Coronary artery (tissue), 2 donors: ENCODE measurements at regions not wholly inside any gene's neighbourhood (a gene's known extent, or its start where the extent isn't known, plus 50 kb on each side); places are given as distances from the start of the nearest gene placed in this dataset.
"Not testable (repeated sequence)": the region's sequence is repeated elsewhere in the genome, so short reads cannot be mapped to it uniquely, and the experiment has no call there.

Experiments
- DNase-seq: peaks from one replicate; pipeline ENCODE4 v3.0.0-alpha.2; 2017; ENCODE audit warnings: low spot score
- H3K27ac ChIP-seq, 2 donors: fragments of 200-600 bp; sonication (generic); one replicate each; pipeline ENCODE4 v1.5.1; 2016 to 2019
- H3K4me3 ChIP-seq: fragments of 200-600 bp; sonication (generic); 2 replicates; pipeline ENCODE4 v1.5.1; 2016; ENCODE audit warnings: mild to moderate bottlenecking, moderate library complexity
- CTCF ChIP-seq: fragments of 200-600 bp; sonication (generic); IDR thresholded peaks from one replicate; pipeline ENCODE4 v1.5.1; 2019; ENCODE audit warnings: antibody characterized with exemption

- DNase-seq: no peak
- Histone ChIP-seq H3K27ac (peak overlapping the region in 1 of 2 donors; percentile 1), H3K4me3 (no peak overlapping the region)
Observed at GRCh38 chr12:116376354-116377193, 99.1 kb upstream of the MED13L start.

GRCh38 chr12:116377194-116377571, 99.7 kb upstream of the MED13L start:
- DNase-seq, H3K4me3 ChIP-seq: not testable (repeated sequence)

More at GRCh38 chr12:116376354-116377193, 99.1 kb upstream of the MED13L start:
- TF ChIP-seq CTCF: no peak

GRCh38 chr12:116378002-116378401, 100.5 kb upstream of the MED13L start:
- no peak for DNase-seq
- Histone ChIP-seq H3K27ac (no peak overlapping the region), H3K4me3 (no peak overlapping the region)
- TF ChIP-seq CTCF: no peak

More at GRCh38 chr12:116377194-116377571, 99.7 kb upstream of the MED13L start:
- not testable (repeated sequence) for H3K27ac ChIP-seq

GRCh38 chr12:116380108-116380507, 102.6 kb upstream of the MED13L start:
- no peak overlapping the region for H3K27ac ChIP-seq
- DNase-seq: no peak
- no peak overlapping the region for H3K4me3 ChIP-seq
- no peak for TF ChIP-seq CTCF

- H3K27ac ChIP-seq, DNase-seq, H3K4me3 ChIP-seq: not testable (repeated sequence)
Observed at GRCh38 chr12:116380740-116381139, 103.2 kb upstream of the MED13L start.

- Histone ChIP-seq H3K4me3 (no peak overlapping the region), H3K27ac (no peak overlapping the region)
- no peak for DNase-seq
- no peak for TF ChIP-seq CTCF
Observed at GRCh38 chr12:116381240-116381743, 103.8 kb upstream of the MED13L start.

GRCh38 chr12:116381744-116382685, 104.5 kb upstream of the MED13L start:
- no peak for DNase-seq
- peak overlapping the region in 1 of 2 donors; percentile 70 for H3K27ac ChIP-seq
- H3K4me3 ChIP-seq: peak overlapping the region; percentile 15
- no peak for TF ChIP-seq CTCF
